ENCODE measurements at regions not wholly inside any gene's neighbourhood (a gene's known extent, or its start where the extent isn't known, plus 50 kb on each side); places are given as distances from the start of the nearest gene placed in this dataset.

GRCh38 chr2:15735484-15736326 is 144.0 kb downstream of the DDX1 start:
- no peak for DNase-seq

DNA sequence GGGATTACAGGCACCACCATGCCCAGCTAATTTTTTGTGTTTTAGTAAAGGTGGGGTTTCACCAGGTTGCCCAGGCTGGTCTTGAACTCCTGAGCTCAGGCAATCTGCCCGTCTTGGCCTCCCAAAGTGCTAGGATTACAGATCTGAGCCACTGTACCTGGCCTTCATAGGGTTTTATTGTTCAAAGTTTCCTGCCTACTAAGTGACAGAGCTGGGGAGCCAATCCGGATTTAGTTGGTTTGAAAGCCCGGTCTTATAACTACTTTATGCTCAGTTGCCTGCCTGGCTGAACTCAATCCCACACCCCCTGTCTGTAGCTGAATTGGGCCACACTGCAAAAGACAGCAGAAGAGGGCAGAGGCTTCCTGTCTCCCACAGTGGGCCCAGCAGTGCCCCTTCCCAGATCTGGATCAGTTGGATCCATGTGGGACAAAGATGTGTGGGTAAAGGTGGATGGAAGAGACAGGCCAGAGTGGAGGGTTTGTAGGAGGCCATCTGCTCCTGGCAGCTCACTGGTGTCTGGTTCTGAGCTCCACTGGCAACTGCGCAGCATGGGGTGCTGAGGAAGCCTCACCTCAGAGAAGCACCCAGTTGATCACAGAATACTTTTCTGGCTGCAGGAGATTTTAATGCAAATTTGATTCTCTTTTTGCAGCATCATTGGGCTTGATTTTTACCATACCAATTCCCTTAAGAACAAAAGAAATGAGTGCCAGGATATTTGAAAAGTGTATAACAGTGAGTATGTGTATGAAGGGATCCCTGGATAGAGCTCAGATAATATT is 144.9 kb downstream of the DDX1 start:
- no peak for DNase-seq

- no peak for DNase-seq
Observed at GRCh38 chr2:15737314-15738224, 145.9 kb downstream of the DDX1 start.

- DNase-seq = no peak
Observed at GRCh38 chr2:15738225-15738546, 146.5 kb downstream of the DDX1 start.

DNA sequence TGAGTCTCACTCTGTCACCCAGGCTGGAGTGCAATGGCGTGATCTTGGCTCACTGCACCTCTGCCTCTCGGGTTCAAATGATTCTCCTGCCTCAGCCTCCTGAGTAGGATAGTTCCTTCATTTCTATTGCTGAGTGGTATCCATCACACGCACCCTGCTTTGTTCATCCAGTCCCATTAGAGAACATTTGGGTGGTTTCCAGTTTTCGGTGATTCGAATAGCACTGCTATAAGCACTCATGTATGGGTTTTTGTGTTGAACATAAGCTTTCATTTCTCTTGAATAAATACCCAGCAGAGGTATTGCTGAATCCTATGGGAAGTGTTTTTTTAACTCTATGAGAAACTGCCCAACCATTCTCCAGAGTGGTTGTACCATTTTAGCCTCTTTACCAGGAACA is 147.3 kb downstream of the DDX1 start:
- no peak for DNase-seq

GRCh38 chr2:15744820-15745219 is 153.2 kb downstream of the DDX1 start:
- no peak for DNase-seq

DNA sequence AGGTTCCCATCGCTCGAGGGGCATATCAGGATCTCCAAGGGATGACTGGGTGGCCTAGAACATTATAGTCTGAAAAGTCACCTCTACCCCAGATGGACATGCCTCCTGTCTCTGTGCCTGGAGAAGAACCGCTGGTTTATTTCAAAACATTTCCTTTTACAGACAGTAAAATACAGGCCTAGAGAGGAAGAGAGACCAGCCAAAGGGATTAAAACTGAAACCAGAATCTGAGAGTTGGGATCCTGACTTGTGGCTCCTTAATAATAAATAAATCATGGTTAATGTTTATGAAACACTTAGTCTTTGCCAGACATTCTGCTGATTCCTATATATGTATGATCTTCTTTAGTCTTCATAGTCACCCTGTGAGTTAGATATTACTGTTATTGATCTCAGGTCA is 153.7 kb downstream of the DDX1 start:
- no peak for DNase-seq

- no peak for DNase-seq
Observed at GRCh38 chr2:15745907-15746702, 154.4 kb downstream of the DDX1 start.

- DNase-seq = no peak
Observed at GRCh38 chr2:15746703-15747550, 155.3 kb downstream of the DDX1 start.

DNA sequence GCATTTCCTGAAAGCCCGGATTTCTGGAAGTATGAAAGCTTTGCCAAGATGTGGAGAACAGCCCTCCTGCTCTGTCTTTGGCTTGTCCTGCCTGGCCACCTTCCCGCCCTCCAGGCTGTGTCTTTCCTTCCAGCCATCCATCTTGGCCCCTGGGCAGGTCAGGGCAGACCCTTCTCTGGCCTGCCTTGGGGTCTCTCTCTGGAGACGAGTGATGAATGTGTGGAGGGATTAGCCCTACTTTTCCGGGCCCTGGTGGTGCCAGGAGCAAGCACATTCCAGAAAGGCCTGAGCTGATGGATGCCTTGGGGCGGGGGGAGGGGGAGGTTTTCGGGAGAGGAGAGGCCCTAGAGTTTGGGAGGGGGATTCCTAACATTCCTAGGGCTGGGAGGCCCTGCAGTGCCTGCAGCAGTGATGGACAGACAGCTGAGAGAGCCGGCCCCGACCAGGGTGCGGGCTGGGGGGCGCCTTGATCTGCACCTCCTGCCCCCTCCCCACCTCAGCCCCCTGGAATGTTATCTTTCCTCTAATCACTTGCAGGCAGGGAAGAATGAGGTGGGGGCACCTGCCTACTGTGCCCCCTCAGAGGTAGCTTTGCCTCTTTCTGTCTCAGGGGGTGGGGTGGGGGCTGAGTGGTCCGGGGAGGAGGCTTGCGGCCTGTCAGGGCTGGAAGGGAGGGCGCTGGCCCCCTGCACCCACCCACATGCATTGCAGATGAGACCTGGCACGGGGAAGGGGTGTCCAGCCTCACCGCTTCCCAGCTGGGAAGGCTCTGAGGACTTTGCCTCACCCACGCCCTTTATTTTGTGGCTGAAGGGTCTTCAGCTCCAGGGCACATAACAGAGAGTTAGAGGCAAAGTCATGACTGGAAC is 156.2 kb downstream of the DDX1 start:
- no peak for DNase-seq

DNA sequence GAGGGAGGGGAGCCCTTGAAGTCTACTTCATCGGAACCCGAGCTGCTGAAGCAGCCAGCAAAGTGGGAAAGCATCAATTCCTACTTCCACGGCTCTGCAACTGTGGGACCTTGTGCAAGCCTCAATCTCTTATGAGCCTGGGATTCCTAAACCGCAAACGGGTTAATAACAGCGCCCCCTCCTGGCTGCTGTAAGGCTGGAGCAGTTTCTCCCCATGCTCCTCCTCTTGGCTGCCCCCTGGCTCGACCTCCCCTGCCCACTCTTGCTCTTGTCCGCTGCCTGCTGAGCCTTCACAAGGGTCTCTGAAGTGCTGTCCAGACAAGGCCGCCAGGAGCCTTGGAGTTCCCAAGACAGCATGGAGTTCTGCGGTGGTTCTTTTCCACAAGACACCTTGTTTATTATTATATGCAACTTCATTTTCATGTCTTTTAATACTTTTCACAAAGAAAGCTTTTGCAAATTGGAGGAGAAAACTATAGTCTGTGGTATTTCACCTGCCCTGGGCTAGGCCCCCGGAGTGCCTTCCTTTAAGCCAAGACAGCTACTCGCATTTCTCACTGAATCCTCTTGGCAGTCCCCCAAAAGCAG is 157.2 kb downstream of the DDX1 start:
- DNase-seq = no peak

GRCh38 chr2:15749460-15750432 is 158.1 kb downstream of the DDX1 start:
- DNase-seq = no peak

GRCh38 chr2:15750433-15750814 is 158.8 kb downstream of the DDX1 start:
- DNase-seq = no peak

DNA sequence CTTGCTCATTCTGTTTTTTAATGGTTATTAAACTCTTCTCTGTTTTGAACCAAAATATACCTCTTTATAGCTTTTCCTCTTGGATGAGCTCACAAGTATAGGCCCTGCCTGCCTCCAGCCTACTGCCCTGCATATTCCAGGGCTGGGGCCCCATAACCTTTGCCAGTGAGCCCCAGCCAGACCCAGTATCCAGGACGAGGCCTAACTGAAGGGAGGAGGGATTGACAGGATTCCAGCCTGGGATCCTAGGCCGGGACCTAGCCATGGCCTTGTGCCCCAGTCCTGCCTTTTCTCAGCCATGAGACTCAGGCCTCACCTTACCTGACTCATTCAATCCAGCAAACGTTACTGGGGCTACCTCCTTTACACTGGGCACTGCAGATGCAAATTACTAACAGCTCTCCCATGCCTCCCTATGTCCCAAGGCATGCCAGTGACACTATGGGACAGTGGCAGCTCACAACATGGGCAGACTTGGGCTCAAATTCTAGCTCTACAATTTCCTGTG is 159.2 kb downstream of the DDX1 start:
- no peak for DNase-seq

DNA sequence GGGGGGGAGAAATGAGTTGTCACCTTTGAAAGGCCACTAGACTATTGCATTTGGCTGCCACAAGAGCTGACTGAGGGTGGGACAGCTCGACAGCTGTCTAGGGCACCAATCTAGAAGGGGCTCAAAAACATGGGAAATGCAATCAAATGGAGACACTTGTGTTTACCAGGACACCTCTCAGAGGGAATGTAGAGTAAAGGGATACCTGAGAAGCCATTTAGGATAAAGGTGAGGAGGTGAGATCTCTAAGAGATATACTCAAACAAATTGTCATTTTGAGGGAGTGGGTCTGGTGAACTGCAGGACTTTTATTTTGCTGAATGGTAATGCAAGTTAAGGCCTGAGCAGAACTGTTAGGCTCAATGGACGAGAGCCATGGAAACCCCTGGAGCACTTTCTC is 159.8 kb downstream of the DDX1 start:
- DNase-seq = no peak

DNA sequence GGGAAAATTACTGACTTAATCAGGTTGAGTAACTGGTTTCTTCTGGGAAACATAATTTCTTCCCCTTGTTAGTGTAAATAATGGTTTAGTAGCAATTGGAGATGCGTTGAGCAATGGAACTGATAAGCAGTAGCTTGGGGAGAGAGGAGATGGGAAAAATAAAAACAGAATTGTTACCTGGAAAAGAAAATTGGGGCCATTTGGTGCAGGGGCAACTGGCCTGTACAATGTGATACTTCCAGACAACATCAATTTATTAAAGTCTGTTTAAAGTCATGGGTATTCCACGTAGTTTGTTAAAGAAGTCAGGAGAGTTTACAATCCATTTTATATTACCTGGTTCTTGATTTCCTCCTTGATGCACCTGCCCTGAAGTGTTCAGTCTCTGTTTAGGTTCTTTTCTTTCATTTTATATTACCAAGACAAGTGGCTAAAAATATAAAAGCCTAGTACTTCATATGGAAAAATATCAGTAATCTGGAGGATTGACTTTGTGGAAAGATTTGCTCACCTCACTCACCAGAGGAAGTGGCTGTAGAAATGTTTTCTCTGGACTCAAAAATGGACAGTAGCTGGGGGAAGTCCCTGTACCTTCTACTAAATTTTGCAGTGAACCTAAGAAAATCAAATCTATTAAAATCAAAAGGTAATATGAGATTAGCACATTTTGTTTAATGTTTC is 161.0 kb downstream of the DDX1 start:
- no peak for DNase-seq

DNA sequence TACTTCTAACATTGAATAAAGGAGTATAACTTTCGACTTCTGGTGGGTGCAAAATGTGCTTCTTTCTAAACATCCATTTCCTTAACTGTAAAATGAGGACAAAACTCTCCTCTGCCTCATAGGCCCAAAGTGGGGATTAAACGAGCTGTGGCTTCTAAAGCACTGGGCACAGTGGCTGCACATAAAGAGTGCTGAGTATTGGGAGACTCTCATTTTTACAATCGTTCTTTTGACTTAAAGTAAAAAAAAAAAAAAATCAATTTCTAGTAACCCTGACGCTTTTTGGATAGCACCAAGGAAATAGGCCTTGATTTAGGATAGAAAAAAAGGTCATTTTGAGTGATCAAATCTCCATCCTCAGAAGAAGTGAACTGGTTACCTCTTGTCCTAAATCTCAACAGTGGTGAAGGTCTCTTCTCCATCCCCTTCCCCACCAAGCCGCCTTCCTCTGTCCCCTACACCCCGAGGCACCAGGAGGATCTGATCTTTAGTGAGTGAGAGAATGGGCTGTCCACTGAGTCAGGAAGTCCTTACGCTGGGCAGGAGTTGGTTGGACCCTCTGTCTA is 161.6 kb downstream of the DDX1 start:
- DNase-seq = no peak
